AG10803 (cell line): ENCODE measurements at regions not wholly inside any gene's neighbourhood (a gene's known extent, or its start where the extent isn't known, plus 50 kb on each side); places are given as distances from the start of the nearest gene placed in this dataset.

Experiments used
- DNase-seq: peaks from one replicate; pipeline ENCODE4 v3.0.0; 2010; ENCODE audit warnings: low read depth
- H3K4me3 ChIP-seq: 2 replicates; pipeline ENCODE4 v1.5.1; 2011; ENCODE audit warnings: mild to moderate bottlenecking, low read length, control low read depth
- CTCF ChIP-seq: conservative IDR thresholded peaks from 2 replicates; pipeline ENCODE4 v1.5.1; 2011; ENCODE audit warnings: mild to moderate bottlenecking, low read length, control low read depth, inconsistent platforms

- no peak for DNase-seq
- no peak overlapping the region for H3K4me3 ChIP-seq
These were observed 68.5 kb upstream of the CAPRIN2 start for GRCh38 chr12:30823156-30823699.

GRCh38 chr12:30822385-30823155 is 67.8 kb upstream of the CAPRIN2 start:
- TF ChIP-seq CTCF = no peak
- DNase-seq = peak; percentile 27
- peak overlapping the region; percentile 46 for H3K4me3 ChIP-seq

More at GRCh38 chr12:30823156-30823699, 68.5 kb upstream of the CAPRIN2 start:
- no peak for TF ChIP-seq CTCF

GRCh38 chr12:30820406-30820946 is 65.7 kb upstream of the CAPRIN2 start:
- TF ChIP-seq CTCF = no peak
- H3K4me3 ChIP-seq = no peak overlapping the region
- no peak for DNase-seq

- TF ChIP-seq CTCF = no peak
- DNase-seq = no peak
- no peak overlapping the region for H3K4me3 ChIP-seq
These were observed 63.8 kb upstream of the CAPRIN2 start for GRCh38 chr12:30818562-30818961.

- TF ChIP-seq CTCF = no peak
- DNase-seq = no peak
These were observed 62.2 kb upstream of the CAPRIN2 start for GRCh38 chr12:30816742-30817465.

GRCh38 chr12:30814295-30814655 is 59.5 kb upstream of the CAPRIN2 start:
- no peak for DNase-seq
- TF ChIP-seq CTCF = no peak
- no peak overlapping the region for H3K4me3 ChIP-seq

More at GRCh38 chr12:30816742-30817465, 62.2 kb upstream of the CAPRIN2 start:
- no peak overlapping the region for H3K4me3 ChIP-seq
